SH-SY5Y (cell line): ENCODE measurements at regions not wholly inside any gene's neighbourhood (a gene's known extent, or its start where the extent isn't known, plus 50 kb on each side); places are given as distances from the start of the nearest gene placed in this dataset.

Experiments used
- GATA2 ChIP-seq: IDR thresholded peaks from 2 replicates; pipeline ENCODE4 v1.6.1; 2011; ENCODE audit warnings: mild to moderate bottlenecking, low read depth, low read length
- GATA3 ChIP-seq: IDR thresholded peaks from 2 replicates; pipeline ENCODE4 v1.6.1; 2011; ENCODE audit warnings: low read depth, mild to moderate bottlenecking, low read length, moderate library complexity

- TF ChIP-seq GATA2, result no peak
- no peak for TF ChIP-seq GATA3
These were observed 403.0 kb upstream of the CNKSR2 start for GRCh38 chrX:20971250-20971649.
